ENCODE measurements at regions not wholly inside any gene's neighbourhood (a gene's known extent, or its start where the extent isn't known, plus 50 kb on each side); places are given as distances from the start of the nearest gene placed in this dataset.

- no peak for DNase-seq
Measured at GRCh38 chr5:61746831-61747575, 414.9 kb downstream of the ZSWIM6 start.

- DNase-seq: no peak
Measured at GRCh38 chr5:61748121-61748520, 416.1 kb downstream of the ZSWIM6 start.

- DNase-seq: no peak
Measured at GRCh38 chr5:61748651-61749050, 416.6 kb downstream of the ZSWIM6 start.

GRCh38 chr5:61752588-61752987 lies 420.5 kb downstream of the ZSWIM6 start:
- no peak for DNase-seq

- DNase-seq: no peak
Measured at GRCh38 chr5:61754792-61755191, 422.7 kb downstream of the ZSWIM6 start.

- DNase-seq: no peak
Measured at GRCh38 chr5:61755726-61756222, 423.7 kb downstream of the ZSWIM6 start.

GRCh38 chr5:61758711-61759110 lies 426.7 kb downstream of the ZSWIM6 start:
- DNase-seq: no peak

GRCh38 chr5:61765471-61765870 lies 433.4 kb downstream of the ZSWIM6 start:
- DNase-seq: no peak

- no peak for DNase-seq
Measured at GRCh38 chr5:61766141-61766540, 434.1 kb downstream of the ZSWIM6 start.

GRCh38 chr5:61767231-61768080 lies 435.4 kb downstream of the ZSWIM6 start:
- no peak for DNase-seq

- DNase-seq: no peak
Measured at GRCh38 chr5:61768692-61769281, 436.7 kb downstream of the ZSWIM6 start.

GRCh38 chr5:61771062-61771461 lies 439.0 kb downstream of the ZSWIM6 start:
- DNase-seq: no peak

- no peak for DNase-seq
Measured at GRCh38 chr5:61771808-61772207, 439.8 kb downstream of the ZSWIM6 start.

GRCh38 chr5:61775901-61776300 lies 443.8 kb downstream of the ZSWIM6 start:
- no peak for DNase-seq

- no peak for DNase-seq
Measured at GRCh38 chr5:61777292-61777691, 445.2 kb downstream of the ZSWIM6 start.

- no peak for DNase-seq
Measured at GRCh38 chr5:61779743-61780142, 447.7 kb downstream of the ZSWIM6 start.

- no peak for DNase-seq
Measured at GRCh38 chr5:61783481-61783880, 451.4 kb downstream of the ZSWIM6 start.

- DNase-seq: no peak
Measured at GRCh38 chr5:61784341-61784740, 452.3 kb downstream of the ZSWIM6 start.

GRCh38 chr5:61788548-61788947 lies 456.5 kb downstream of the ZSWIM6 start:
- no peak for DNase-seq

- no peak for DNase-seq
Measured at GRCh38 chr5:61790007-61790406, 457.9 kb downstream of the ZSWIM6 start.

GRCh38 chr5:61790678-61791077 lies 458.6 kb downstream of the ZSWIM6 start:
- DNase-seq: no peak

GRCh38 chr5:61796773-61797172 lies 464.7 kb downstream of the ZSWIM6 start:
- no peak for DNase-seq

- no peak for DNase-seq
Measured at GRCh38 chr5:61800450-61800849, 468.4 kb downstream of the ZSWIM6 start.

GRCh38 chr5:61801174-61801573 lies 469.1 kb downstream of the ZSWIM6 start:
- no peak for DNase-seq
